K562 (cell line): ENCODE measurements at regions not wholly inside any gene's neighbourhood (a gene's known extent, or its start where the extent isn't known, plus 50 kb on each side); places are given as distances from the start of the nearest gene placed in this dataset.

Source experiments
- ATAC-seq: fragments of 200-7000 bp; cut with Tn5 transposase; 3 replicates; pipeline ENCODE4 v1.9.1; 2020; ENCODE audit warnings: moderate library complexity
- BruUV-seq: library from RNA; stranded (reverse); fragments of 400-500 nt; replicated peaks from 2 replicates; lab custom pipeline; 2021; lab: Mats Ljungman, UMichigan
- CTCF ChIA-PET: fragments of 300-600 bp; formaldehyde crosslinking; extraction: SDS; loops from one replicate; lab custom pipeline; 2021; ENCODE audit warnings: low intra/inter-chr PET ratio; lab: Yijun Ruan, JAX
- POLR2A ChIA-PET: fragments of 300-600, 350-650 bp; sonication (Branson Sonifier 250); formaldehyde crosslinking; extraction: SDS; loops from one replicate; lab custom pipeline; 2021; ENCODE audit warnings: antibody characterized with exemption, inconsistent platforms; lab: Yijun Ruan, JAX
- DNase-seq, 4 experiments: peaks; one replicate each; pipeline versions ENCODE4 v3.0.0 to v3.0.0-alpha.2; 2011 to 2018; ENCODE audit warnings: low spot score in 3 of 4, mixed read lengths in 3 of 4; ENCODE audit errors: extremely low read depth in 1 of 4
- FAIRE-seq: peaks from 2 replicates; lab custom pipeline; 2011; peaks lifted over from hg19 to GRCh38; lab: Jason Lieb, UNC
- H2AFZ ChIP-seq: 2 replicates; pipeline ENCODE4 v1.6.0; 2011; ENCODE audit warnings: low read depth, low read length, control low read depth, inconsistent platforms
- H3K27ac ChIP-seq: fragments of 200-600 bp; 3 replicates; pipeline ENCODE4 v1.8.0; 2011; ENCODE audit warnings: low read depth, mild to moderate bottlenecking, control low read depth, inconsistent platforms, low read length, moderate library complexity, mixed read lengths; ENCODE audit errors: extremely low read depth
- H3K27me3 ChIP-seq, 2 experiments: fragments of 300-600 bp in 1 of 2; 2 replicates in 1 of 2; 3 replicates in 1 of 2; pipeline versions ENCODE4 v1.6.0 to v1.8.0; 2011; ENCODE audit warnings: inconsistent platforms in 2 of 2, low read length in 2 of 2, mild to moderate bottlenecking in 1 of 2, mixed read lengths in 1 of 2, moderate library complexity in 1 of 2; ENCODE audit not compliant: control insufficient read depth in 2 of 2, insufficient read depth in 2 of 2
- H3K36me3 ChIP-seq: fragments of 300-600 bp; 3 replicates; pipeline ENCODE4 v1.8.0; 2011; ENCODE audit warnings: mild to moderate bottlenecking, low read length, inconsistent platforms; ENCODE audit not compliant: control insufficient read depth, insufficient read depth
- H3K4me1 ChIP-seq, 2 experiments: fragments of 200-600 bp in 1 of 2; replicated peaks in 1 of 2; 2 replicates in 1 of 2; 3 replicates in 1 of 2; pipeline versions ENCODE4 v1.5.1 to v1.8.0; 2011; ENCODE audit warnings: inconsistent platforms in 2 of 2, low read length in 2 of 2, mild to moderate bottlenecking in 1 of 2, mixed read lengths in 1 of 2, moderate library complexity in 1 of 2; ENCODE audit not compliant: control insufficient read depth in 2 of 2, insufficient read depth in 2 of 2
- H3K4me2 ChIP-seq: 2 replicates; pipeline ENCODE4 v1.6.1; 2011; ENCODE audit warnings: low read length, control low read depth, inconsistent platforms, mixed read lengths; ENCODE audit not compliant: insufficient read depth
- H3K4me3 ChIP-seq: fragments of 200-600 bp; sonication (generic), shearing (Covaris generic); 2 replicates; pipeline ENCODE4 v1.5.1; 2016; ENCODE audit warnings: control low read depth, inconsistent platforms
- H3K79me2 ChIP-seq: fragments of 200-600 bp; 3 replicates; pipeline ENCODE4 v1.8.0; 2011; ENCODE audit warnings: low read length, inconsistent platforms; ENCODE audit not compliant: control insufficient read depth, insufficient read depth
- H3K9ac ChIP-seq, 2 experiments: 2 replicates each; pipeline versions ENCODE4 v1.6.0 to v1.6.1; 2011; ENCODE audit warnings: low read depth in 2 of 2, low read length in 2 of 2, control low read depth in 1 of 2, inconsistent platforms in 1 of 2, mild to moderate bottlenecking in 1 of 2, mixed read lengths in 1 of 2; ENCODE audit not compliant: insufficient read depth in 1 of 2
- H3K9me1 ChIP-seq: one replicate; pipeline ENCODE4 v1.6.0; 2011; ENCODE audit warnings: inconsistent platforms, mild to moderate bottlenecking, low read length, moderate library complexity; ENCODE audit not compliant: control insufficient read depth, insufficient read depth
- H3K9me3 ChIP-seq: replicated peaks from 2 replicates; pipeline ENCODE4 v1.5.1; 2011; ENCODE audit warnings: low read depth, low read length, inconsistent platforms; ENCODE audit not compliant: control insufficient read depth, insufficient read depth
- H4K20me1 ChIP-seq: replicated peaks from 2 replicates; pipeline ENCODE4 v1.6.1; 2011; ENCODE audit warnings: low read length, inconsistent platforms, mixed read lengths; ENCODE audit not compliant: control insufficient read depth, insufficient read depth
- EP400 ChIP-seq: fragments of 450-650 bp; IDR thresholded peaks from 2 replicates; pipeline ENCODE4 v1.6.1; 2017; ENCODE audit warnings: antibody characterized with exemption, mild to moderate bottlenecking, moderate library complexity
- ESRRB ChIP-seq: fragments of 250-450 bp; sonication (Bioruptor Pico); IDR thresholded peaks from 2 replicates; pipeline ENCODE4 v1.5.0; 2020; ENCODE audit warnings: mild to moderate bottlenecking, moderate library complexity, borderline replicate concordance
- FOXA1 ChIP-seq: fragments of 450-650 bp; IDR thresholded peaks from 2 replicates; pipeline ENCODE4 v1.6.1; 2016; ENCODE audit warnings: mild to moderate bottlenecking, borderline replicate concordance
- HMBOX1 ChIP-seq: sonication (generic); IDR thresholded peaks from 2 replicates; pipeline ENCODE4 v1.6.1; 2016
- HMGXB4 ChIP-seq: sonication (generic); formaldehyde crosslinking; IDR thresholded peaks from 2 replicates; pipeline ENCODE4 v1.8.1; 2023; ENCODE audit warnings: mild to moderate bottlenecking, missing genetic modification reagents
- SMAD3 ChIP-seq: fragments of 450-650 bp; formaldehyde crosslinking; conservative IDR thresholded peaks from 2 replicates; pipeline ENCODE4 v1.4.0; 2020; ENCODE audit warnings: mild to moderate bottlenecking
- TCF7L2 ChIP-seq: fragments of 150-350 bp; IDR thresholded peaks from 2 replicates; pipeline ENCODE4 v1.6.1; 2016; ENCODE audit warnings: low read depth, mild to moderate bottlenecking, low read length, moderate library complexity
- THRB ChIP-seq: fragments of 450-650 bp; formaldehyde crosslinking; conservative IDR thresholded peaks from 2 replicates; pipeline ENCODE4 v1.4.0; 2022; ENCODE audit warnings: mild to moderate bottlenecking, missing genetic modification characterization
- ZBTB33 ChIP-seq: sonication (generic); formaldehyde crosslinking; IDR thresholded peaks from 2 replicates; pipeline ENCODE4 v1.8.1; 2023; ENCODE audit warnings: mild to moderate bottlenecking, missing genetic modification reagents
- ZNF41 ChIP-seq: fragments of 250-450 bp; sonication (Bioruptor Pico); conservative IDR thresholded peaks from 2 replicates; pipeline ENCODE4 v1.4.0; 2020; ENCODE audit warnings: mild to moderate bottlenecking
- in situ Hi-C: fragments of 300-500 bp; cut with MboI; formaldehyde crosslinking; loops from 4 replicates; pipeline ENCODE4 v1.15.0; 2018; ENCODE audit warnings: inconsistent platforms, mixed read lengths
- intact Hi-C: fragments of 100-400 bp; cut with micrococcal nuclease; formaldehyde crosslinking; loops from 2 replicates; pipeline ENCODE4 v1.14.2; 2022

GRCh38 chr5:153224651-153225050 lies 265.8 kb upstream of the GRIA1 start:
- H3K27ac ChIP-seq = no peak overlapping the region
- TF ChIP-seq EP400 (no peak), ZBTB33 (CRISPR knock-in tag) (no peak), HMGXB4 (no peak), TCF7L2 (no peak), THRB (CRISPR knock-in tag) (no peak), FOXA1 (no peak), ZNF41 (CRISPR knock-in tag) (no peak), SMAD3 (CRISPR knock-in tag) (no peak), ESRRB (CRISPR knock-in tag) (no peak), HMBOX1 (no peak)
- POLR2A ChIA-PET = interaction anchor here (0.6 kb wide), 1 partner anchor 96 kb away, joined by 4 read pairs; no protein-coding TSS in a partner anchor

More at GRCh38 chr5:153224651-153225050, 265.8 kb upstream of the GRIA1 start:
- BruUV-seq = no TSS peak
- H4K20me1 ChIP-seq = no peaks in the 10 kb centered on the region
- H3K9ac ChIP-seq = no peak overlapping the region
- no peak for FAIRE-seq
- H3K4me1 ChIP-seq = no peaks in the 10 kb centered on the region
- no peak for DNase-seq
- H2AFZ ChIP-seq = no peak overlapping the region
- in situ Hi-C loops (no loop called here), intact Hi-C loops (no loop called here)
- H3K36me3 ChIP-seq = no peaks in the 10 kb centered on the region
- H3K4me3 ChIP-seq = no peak overlapping the region
- H3K79me2 ChIP-seq = no peaks in the 10 kb centered on the region
- no peak for ATAC-seq
- no peaks in the 10 kb centered on the region for H3K27me3 ChIP-seq
- no peak overlapping the region for H3K4me2 ChIP-seq
- CTCF ChIA-PET = no interaction called here
- H3K9me3 ChIP-seq = no peaks in the 10 kb centered on the region
- no peaks in the 10 kb centered on the region for H3K9me1 ChIP-seq
